HCT116 (cell line): ENCODE measurements at regions not wholly inside any gene's neighbourhood (a gene's known extent, or its start where the extent isn't known, plus 50 kb on each side); places are given as distances from the start of the nearest gene placed in this dataset.

Source experiments
- ATAC-seq: fragments of 200-7000 bp; cut with Tn5 transposase; 2 replicates; pipeline ENCODE4 v1.9.1; 2020; ENCODE audit warnings: mild to moderate bottlenecking, moderate library complexity
- BruUV-seq: library from RNA; stranded (reverse); fragments of 400-500 nt; replicated peaks from 2 replicates; lab custom pipeline; 2021; lab: Mats Ljungman, UMichigan
- CTCF ChIA-PET: fragments of 300-600 bp; sonication (Branson Sonifier 250); formaldehyde crosslinking; loops from one replicate; lab custom pipeline; 2021; ENCODE audit warnings: antibody characterized with exemption; lab: Charles Lee
- POLR2A ChIA-PET: fragments of 300-600, 350-600 bp; sonication (Branson Sonifier 250); formaldehyde crosslinking; loops from one replicate; lab custom pipeline; 2021; ENCODE audit warnings: antibody characterized with exemption; lab: Charles Lee
- RAD21 ChIA-PET, 2 experiments: fragments of 300-600 bp; sonication (Branson Sonifier 250); formaldehyde crosslinking; loops; one replicate each; lab custom pipeline; 2023; ENCODE audit warnings: low total read pairs in 2 of 2; ENCODE audit not compliant: uncharacterized antibody in 2 of 2, unreplicated experiment in 2 of 2, low non-redundant PET in 1 of 2; lab: Charles Lee
- DNase-seq: peaks from one replicate; pipeline ENCODE4 v3.0.0-alpha.2; 2010; ENCODE audit warnings: low read depth, low spot score
- H2AFZ ChIP-seq: fragments of 200-600 bp; shearing (Covaris generic), sonication (generic); 2 replicates; pipeline ENCODE4 v1.6.1; 2017; ENCODE audit warnings: low read depth, mixed run types, mixed read lengths, antibody characterized with exemption, low read length; ENCODE audit not compliant: poor library complexity, severe bottlenecking
- H3K27ac ChIP-seq: 2 replicates; pipeline ENCODE4 v1.5.1; 2012; ENCODE audit warnings: low read depth, low read length
- H3K27me3 ChIP-seq: fragments of 200-600 bp; sonication (generic); 2 replicates; pipeline ENCODE4 v1.6.1; 2016; ENCODE audit warnings: mixed run types, low read length, mixed read lengths; ENCODE audit not compliant: insufficient read depth
- H3K36me3 ChIP-seq, 2 experiments: fragments of 200-500 bp in 1 of 2; fragments of 200-600 bp in 1 of 2; sonication (Bioruptor generic) in 1 of 2; sonication (generic) in 1 of 2; 2 replicates each; pipeline versions ENCODE4 v1.5.1 to v1.6.1; 2014 to 2016; ENCODE audit warnings: low read length in 2 of 2, inconsistent platforms in 1 of 2, mixed read lengths in 1 of 2, mixed run types in 1 of 2; ENCODE audit not compliant: insufficient read depth in 2 of 2, control insufficient read depth in 1 of 2
- H3K4me1 ChIP-seq, 2 experiments: fragments of 200-600 bp in 1 of 2; sonication (generic) in 1 of 2; 2 replicates each; pipeline versions ENCODE4 v1.5.1 to v1.6.1; 2012 to 2017; ENCODE audit warnings: low read length in 2 of 2, inconsistent platforms in 1 of 2, mild to moderate bottlenecking in 1 of 2, mixed read lengths in 1 of 2, mixed run types in 1 of 2, moderate library complexity in 1 of 2; ENCODE audit not compliant: insufficient read depth in 2 of 2, control insufficient read depth in 1 of 2
- H3K4me2 ChIP-seq: fragments of 200-600 bp; sonication (generic); 2 replicates; pipeline ENCODE4 v1.6.1; 2017; ENCODE audit warnings: mixed run types, low read length, mixed read lengths
- H3K4me3 ChIP-seq, 2 experiments: fragments of 200-600 bp in 1 of 2; sonication (generic) in 1 of 2; replicated peaks in 1 of 2; 2 replicates each; pipeline ENCODE4 v1.5.1; 2011 to 2016; ENCODE audit warnings: low read length in 2 of 2, control low read depth in 1 of 2, low read depth in 1 of 2, mild to moderate bottlenecking in 1 of 2, mixed read lengths in 1 of 2, mixed run types in 1 of 2
- H3K79me2 ChIP-seq: fragments of 200-600 bp; sonication (generic); 2 replicates; pipeline ENCODE4 v1.6.1; 2017; ENCODE audit warnings: mild to moderate bottlenecking, mixed run types, low read length, moderate library complexity, mixed read lengths; ENCODE audit not compliant: insufficient read depth
- H3K9ac ChIP-seq: fragments of 200-600 bp; sonication (generic); 2 replicates; pipeline ENCODE4 v1.6.1; 2016; ENCODE audit warnings: low read length, mixed read lengths
- H3K9me2 ChIP-seq: fragments of 200-600 bp; sonication (generic), shearing (Covaris generic); 2 replicates; pipeline ENCODE4 v1.6.1; 2017; ENCODE audit warnings: mixed run types, mild to moderate bottlenecking, moderate library complexity; ENCODE audit not compliant: insufficient read depth
- H3K9me3 ChIP-seq, 2 experiments: fragments of 200-500 bp in 1 of 2; fragments of 200-600 bp in 1 of 2; sonication (Bioruptor generic) in 1 of 2; sonication (generic) in 1 of 2; 2 replicates each; pipeline ENCODE4 v1.6.1; 2014 to 2017; ENCODE audit warnings: low read length in 2 of 2, mixed read lengths in 2 of 2, inconsistent platforms in 1 of 2, low read depth in 1 of 2, mild to moderate bottlenecking in 1 of 2, mixed run types in 1 of 2, moderate library complexity in 1 of 2; ENCODE audit not compliant: control insufficient read depth in 1 of 2, insufficient read depth in 1 of 2
- H4K20me1 ChIP-seq: fragments of 200-600 bp; sonication (generic), shearing (Covaris generic); 2 replicates; pipeline ENCODE4 v1.6.1; 2017; ENCODE audit warnings: mixed run types, mild to moderate bottlenecking, moderate library complexity; ENCODE audit not compliant: insufficient read depth
- CBX3 ChIP-seq: IDR thresholded peaks from 2 replicates; pipeline ENCODE4 v1.6.1; 2012; ENCODE audit warnings: low read depth
- ELF1 ChIP-seq: IDR thresholded peaks from 2 replicates; pipeline ENCODE4 v1.6.1; 2012; ENCODE audit warnings: low read depth, borderline replicate concordance
- POLR2A ChIP-seq: IDR thresholded peaks from 2 replicates; pipeline ENCODE4 v1.7.0; 2011; ENCODE audit warnings: borderline replicate concordance; ENCODE audit not compliant: insufficient read depth, insufficient read length; ENCODE audit errors: extremely low read depth
- SIN3A ChIP-seq: IDR thresholded peaks from 2 replicates; pipeline ENCODE4 v1.6.1; 2012; ENCODE audit warnings: low read depth
- SRF ChIP-seq: IDR thresholded peaks from 2 replicates; pipeline ENCODE4 v1.6.1; 2012; ENCODE audit warnings: low read depth
- ZFX ChIP-seq: fragments of 450-650 bp; IDR thresholded peaks from 2 replicates; pipeline ENCODE4 v1.6.1; 2017
- ZNF274 ChIP-seq: fragments of 200-500 bp; sonication (Bioruptor generic); IDR thresholded peaks from 2 replicates; pipeline ENCODE4 v1.6.1; 2014; ENCODE audit warnings: mild to moderate bottlenecking, low read depth, low read length, inconsistent platforms
- intact Hi-C: fragments of 100-400 bp; cut with micrococcal nuclease; formaldehyde crosslinking; loops from 2 replicates; pipeline ENCODE4 v1.10.0; 2022
- TF ChIP-seq, protein P1 (sequence below): IDR thresholded peaks from 2 replicates; pipeline ENCODE4 v1.6.1; 2012
- TF ChIP-seq, protein P2 (sequence below): IDR thresholded peaks from 2 replicates; pipeline ENCODE4 v1.6.1; 2011; ENCODE audit warnings: mild to moderate bottlenecking, low read length, moderate library complexity; ENCODE audit not compliant: insufficient replicate concordance; ENCODE audit errors: extremely low read depth
- TF ChIP-seq, protein P3 (sequence below): IDR thresholded peaks from 2 replicates; pipeline ENCODE4 v1.6.1; 2012; ENCODE audit warnings: low read depth

DNA sequence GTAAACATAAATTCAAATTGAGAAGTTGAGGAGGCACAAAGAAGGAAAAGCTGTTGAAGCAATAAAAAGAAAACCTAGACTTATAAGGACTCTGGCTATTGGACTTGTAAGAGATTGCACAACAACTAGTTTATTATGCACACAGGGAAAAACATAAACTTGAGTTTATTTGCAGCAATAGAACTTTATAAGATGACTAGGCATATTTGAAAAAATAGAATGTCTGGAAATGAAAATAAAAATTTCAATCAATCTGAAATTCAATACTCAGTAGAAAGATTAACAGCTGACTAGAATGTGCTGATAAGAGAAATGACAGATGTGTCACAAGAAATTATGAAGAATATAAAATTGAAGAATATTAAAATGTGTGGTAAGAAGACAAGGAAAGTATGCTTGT lies 505.4 kb upstream of the ZP4 start:
- no TSS peak for BruUV-seq
- no peak for DNase-seq
- POLR2A ChIA-PET = no interaction called here

More for the DNA sequence above, 505.4 kb upstream of the ZP4 start:
- CTCF ChIA-PET = no interaction called here
- intact Hi-C loops = no loop called here
- Histone ChIP-seq H3K36me3 (no peaks in the 10 kb centered on the region), H3K9me3 (peaks cover 4 to 5% of the 10 kb centered on the region in 2 experiments; a peak in 2 of 4 replicates), H3K4me2 (no peak overlapping the region), H3K9me2 (no peaks in the 10 kb centered on the region), H3K79me2 (no peaks in the 10 kb centered on the region), H3K27ac (no peak overlapping the region), H3K9ac (no peak overlapping the region), H4K20me1 (no peaks in the 10 kb centered on the region), H3K27me3 (no peaks in the 10 kb centered on the region), H2AFZ (no peak overlapping the region), H3K4me3 (no peak overlapping the region), H3K4me1 (no peaks in the 10 kb centered on the region)
- no peak for ATAC-seq
- TF ChIP-seq CBX3 (no peak), ZNF274 (no peak), SIN3A (no peak), ELF1 (no peak), POLR2A (no peak), SRF (no peak), ZFX (no peak)
- TF ChIP-seq, protein P1, sequence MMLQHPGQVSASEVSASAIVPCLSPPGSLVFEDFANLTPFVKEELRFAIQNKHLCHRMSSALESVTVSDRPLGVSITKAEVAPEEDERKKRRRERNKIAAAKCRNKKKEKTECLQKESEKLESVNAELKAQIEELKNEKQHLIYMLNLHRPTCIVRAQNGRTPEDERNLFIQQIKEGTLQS = no peak
- TF ChIP-seq, protein P2, sequence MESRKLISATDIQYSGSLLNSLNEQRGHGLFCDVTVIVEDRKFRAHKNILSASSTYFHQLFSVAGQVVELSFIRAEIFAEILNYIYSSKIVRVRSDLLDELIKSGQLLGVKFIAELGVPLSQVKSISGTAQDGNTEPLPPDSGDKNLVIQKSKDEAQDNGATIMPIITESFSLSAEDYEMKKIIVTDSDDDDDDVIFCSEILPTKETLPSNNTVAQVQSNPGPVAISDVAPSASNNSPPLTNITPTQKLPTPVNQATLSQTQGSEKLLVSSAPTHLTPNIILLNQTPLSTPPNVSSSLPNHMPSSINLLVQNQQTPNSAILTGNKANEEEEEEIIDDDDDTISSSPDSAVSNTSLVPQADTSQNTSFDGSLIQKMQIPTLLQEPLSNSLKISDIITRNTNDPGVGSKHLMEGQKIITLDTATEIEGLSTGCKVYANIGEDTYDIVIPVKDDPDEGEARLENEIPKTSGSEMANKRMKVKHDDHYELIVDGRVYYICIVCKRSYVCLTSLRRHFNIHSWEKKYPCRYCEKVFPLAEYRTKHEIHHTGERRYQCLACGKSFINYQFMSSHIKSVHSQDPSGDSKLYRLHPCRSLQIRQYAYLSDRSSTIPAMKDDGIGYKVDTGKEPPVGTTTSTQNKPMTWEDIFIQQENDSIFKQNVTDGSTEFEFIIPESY = no peak
- TF ChIP-seq, protein P3, sequence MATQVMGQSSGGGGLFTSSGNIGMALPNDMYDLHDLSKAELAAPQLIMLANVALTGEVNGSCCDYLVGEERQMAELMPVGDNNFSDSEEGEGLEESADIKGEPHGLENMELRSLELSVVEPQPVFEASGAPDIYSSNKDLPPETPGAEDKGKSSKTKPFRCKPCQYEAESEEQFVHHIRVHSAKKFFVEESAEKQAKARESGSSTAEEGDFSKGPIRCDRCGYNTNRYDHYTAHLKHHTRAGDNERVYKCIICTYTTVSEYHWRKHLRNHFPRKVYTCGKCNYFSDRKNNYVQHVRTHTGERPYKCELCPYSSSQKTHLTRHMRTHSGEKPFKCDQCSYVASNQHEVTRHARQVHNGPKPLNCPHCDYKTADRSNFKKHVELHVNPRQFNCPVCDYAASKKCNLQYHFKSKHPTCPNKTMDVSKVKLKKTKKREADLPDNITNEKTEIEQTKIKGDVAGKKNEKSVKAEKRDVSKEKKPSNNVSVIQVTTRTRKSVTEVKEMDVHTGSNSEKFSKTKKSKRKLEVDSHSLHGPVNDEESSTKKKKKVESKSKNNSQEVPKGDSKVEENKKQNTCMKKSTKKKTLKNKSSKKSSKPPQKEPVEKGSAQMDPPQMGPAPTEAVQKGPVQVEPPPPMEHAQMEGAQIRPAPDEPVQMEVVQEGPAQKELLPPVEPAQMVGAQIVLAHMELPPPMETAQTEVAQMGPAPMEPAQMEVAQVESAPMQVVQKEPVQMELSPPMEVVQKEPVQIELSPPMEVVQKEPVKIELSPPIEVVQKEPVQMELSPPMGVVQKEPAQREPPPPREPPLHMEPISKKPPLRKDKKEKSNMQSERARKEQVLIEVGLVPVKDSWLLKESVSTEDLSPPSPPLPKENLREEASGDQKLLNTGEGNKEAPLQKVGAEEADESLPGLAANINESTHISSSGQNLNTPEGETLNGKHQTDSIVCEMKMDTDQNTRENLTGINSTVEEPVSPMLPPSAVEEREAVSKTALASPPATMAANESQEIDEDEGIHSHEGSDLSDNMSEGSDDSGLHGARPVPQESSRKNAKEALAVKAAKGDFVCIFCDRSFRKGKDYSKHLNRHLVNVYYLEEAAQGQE = no peak
- RAD21 ChIA-PET = no interaction called here
